HCT116 (cell line): ENCODE measurements at regions not wholly inside any gene's neighbourhood (a gene's known extent, or its start where the extent isn't known, plus 50 kb on each side); places are given as distances from the start of the nearest gene placed in this dataset.

Experiments
- ATAC-seq: fragments of 200-7000 bp; cut with Tn5 transposase; 2 replicates; pipeline ENCODE4 v1.9.1; 2020; ENCODE audit warnings: mild to moderate bottlenecking, moderate library complexity
- BruUV-seq: library from RNA; stranded (reverse); fragments of 400-500 nt; replicated peaks from 2 replicates; lab custom pipeline; 2021; lab: Mats Ljungman, UMichigan
- CTCF ChIA-PET: fragments of 300-600 bp; sonication (Branson Sonifier 250); formaldehyde crosslinking; loops from one replicate; lab custom pipeline; 2021; ENCODE audit warnings: antibody characterized with exemption; lab: Charles Lee
- POLR2A ChIA-PET: fragments of 300-600, 350-600 bp; sonication (Branson Sonifier 250); formaldehyde crosslinking; loops from one replicate; lab custom pipeline; 2021; ENCODE audit warnings: antibody characterized with exemption; lab: Charles Lee
- RAD21 ChIA-PET, 2 experiments: fragments of 300-600 bp; sonication (Branson Sonifier 250); formaldehyde crosslinking; loops; one replicate each; lab custom pipeline; 2023; ENCODE audit warnings: low total read pairs in 2 of 2; ENCODE audit not compliant: uncharacterized antibody in 2 of 2, unreplicated experiment in 2 of 2, low non-redundant PET in 1 of 2; lab: Charles Lee
- DNase-seq: peaks from one replicate; pipeline ENCODE4 v3.0.0-alpha.2; 2010; ENCODE audit warnings: low read depth, low spot score
- H2AFZ ChIP-seq: fragments of 200-600 bp; shearing (Covaris generic), sonication (generic); 2 replicates; pipeline ENCODE4 v1.6.1; 2017; ENCODE audit warnings: low read depth, mixed run types, mixed read lengths, antibody characterized with exemption, low read length; ENCODE audit not compliant: poor library complexity, severe bottlenecking
- H3K27ac ChIP-seq: 2 replicates; pipeline ENCODE4 v1.5.1; 2012; ENCODE audit warnings: low read depth, low read length
- H3K27me3 ChIP-seq: fragments of 200-600 bp; sonication (generic); 2 replicates; pipeline ENCODE4 v1.6.1; 2016; ENCODE audit warnings: mixed run types, low read length, mixed read lengths; ENCODE audit not compliant: insufficient read depth
- H3K36me3 ChIP-seq, 2 experiments: fragments of 200-500 bp in 1 of 2; fragments of 200-600 bp in 1 of 2; sonication (Bioruptor generic) in 1 of 2; sonication (generic) in 1 of 2; 2 replicates each; pipeline versions ENCODE4 v1.5.1 to v1.6.1; 2014 to 2016; ENCODE audit warnings: low read length in 2 of 2, inconsistent platforms in 1 of 2, mixed read lengths in 1 of 2, mixed run types in 1 of 2; ENCODE audit not compliant: insufficient read depth in 2 of 2, control insufficient read depth in 1 of 2
- H3K4me1 ChIP-seq, 2 experiments: fragments of 200-600 bp in 1 of 2; sonication (generic) in 1 of 2; 2 replicates each; pipeline versions ENCODE4 v1.5.1 to v1.6.1; 2012 to 2017; ENCODE audit warnings: low read length in 2 of 2, inconsistent platforms in 1 of 2, mild to moderate bottlenecking in 1 of 2, mixed read lengths in 1 of 2, mixed run types in 1 of 2, moderate library complexity in 1 of 2; ENCODE audit not compliant: insufficient read depth in 2 of 2, control insufficient read depth in 1 of 2
- H3K4me2 ChIP-seq: fragments of 200-600 bp; sonication (generic); 2 replicates; pipeline ENCODE4 v1.6.1; 2017; ENCODE audit warnings: mixed run types, low read length, mixed read lengths
- H3K4me3 ChIP-seq, 2 experiments: fragments of 200-600 bp in 1 of 2; sonication (generic) in 1 of 2; replicated peaks in 1 of 2; 2 replicates each; pipeline ENCODE4 v1.5.1; 2011 to 2016; ENCODE audit warnings: low read length in 2 of 2, control low read depth in 1 of 2, low read depth in 1 of 2, mild to moderate bottlenecking in 1 of 2, mixed read lengths in 1 of 2, mixed run types in 1 of 2
- H3K79me2 ChIP-seq: fragments of 200-600 bp; sonication (generic); 2 replicates; pipeline ENCODE4 v1.6.1; 2017; ENCODE audit warnings: mild to moderate bottlenecking, mixed run types, low read length, moderate library complexity, mixed read lengths; ENCODE audit not compliant: insufficient read depth
- H3K9ac ChIP-seq: fragments of 200-600 bp; sonication (generic); 2 replicates; pipeline ENCODE4 v1.6.1; 2016; ENCODE audit warnings: low read length, mixed read lengths
- H3K9me2 ChIP-seq: fragments of 200-600 bp; sonication (generic), shearing (Covaris generic); 2 replicates; pipeline ENCODE4 v1.6.1; 2017; ENCODE audit warnings: mixed run types, mild to moderate bottlenecking, moderate library complexity; ENCODE audit not compliant: insufficient read depth
- H3K9me3 ChIP-seq, 2 experiments: fragments of 200-500 bp in 1 of 2; fragments of 200-600 bp in 1 of 2; sonication (Bioruptor generic) in 1 of 2; sonication (generic) in 1 of 2; 2 replicates each; pipeline ENCODE4 v1.6.1; 2014 to 2017; ENCODE audit warnings: low read length in 2 of 2, mixed read lengths in 2 of 2, inconsistent platforms in 1 of 2, low read depth in 1 of 2, mild to moderate bottlenecking in 1 of 2, mixed run types in 1 of 2, moderate library complexity in 1 of 2; ENCODE audit not compliant: control insufficient read depth in 1 of 2, insufficient read depth in 1 of 2
- H4K20me1 ChIP-seq: fragments of 200-600 bp; sonication (generic), shearing (Covaris generic); 2 replicates; pipeline ENCODE4 v1.6.1; 2017; ENCODE audit warnings: mixed run types, mild to moderate bottlenecking, moderate library complexity; ENCODE audit not compliant: insufficient read depth
- CBX3 ChIP-seq: IDR thresholded peaks from 2 replicates; pipeline ENCODE4 v1.6.1; 2012; ENCODE audit warnings: low read depth
- CEBPB ChIP-seq: IDR thresholded peaks from 2 replicates; pipeline ENCODE4 v1.6.1; 2012; ENCODE audit warnings: low read depth
- EGR1 ChIP-seq: IDR thresholded peaks from 2 replicates; pipeline ENCODE4 v1.6.1; 2012; ENCODE audit warnings: low read depth
- ELF1 ChIP-seq: IDR thresholded peaks from 2 replicates; pipeline ENCODE4 v1.6.1; 2012; ENCODE audit warnings: low read depth, borderline replicate concordance
- EZH2 ChIP-seq: fragments of 200-600 bp; sonication (generic); IDR thresholded peaks from 2 replicates; pipeline ENCODE4 v1.6.1; 2017; ENCODE audit warnings: antibody characterized with exemption, mixed run types
- EZH2phosphoT487 ChIP-seq: fragments of 200-600 bp; IDR thresholded peaks from 2 replicates; pipeline ENCODE4 v1.6.1; 2018; ENCODE audit warnings: antibody characterized with exemption, borderline replicate concordance
- FOSL1 ChIP-seq: IDR thresholded peaks from 2 replicates; pipeline ENCODE4 v1.6.1; 2012; ENCODE audit warnings: low read depth
- RAD21 ChIP-seq: IDR thresholded peaks from 2 replicates; pipeline ENCODE4 v1.6.1; 2012; ENCODE audit warnings: low read depth, mild to moderate bottlenecking
- SIN3A ChIP-seq: IDR thresholded peaks from 2 replicates; pipeline ENCODE4 v1.6.1; 2012; ENCODE audit warnings: low read depth
- SP1 ChIP-seq: IDR thresholded peaks from 2 replicates; pipeline ENCODE4 v1.6.1; 2012; ENCODE audit warnings: low read depth
- SRF ChIP-seq: IDR thresholded peaks from 2 replicates; pipeline ENCODE4 v1.6.1; 2012; ENCODE audit warnings: low read depth
- YY1 ChIP-seq: IDR thresholded peaks from 2 replicates; pipeline ENCODE4 v1.6.1; 2011; ENCODE audit warnings: low read length, low read depth, moderate library complexity, mild to moderate bottlenecking; ENCODE audit not compliant: insufficient replicate concordance; ENCODE audit errors: extremely low read depth
- ZFX ChIP-seq: fragments of 450-650 bp; IDR thresholded peaks from 2 replicates; pipeline ENCODE4 v1.6.1; 2017
- ZNF274 ChIP-seq: fragments of 200-500 bp; sonication (Bioruptor generic); IDR thresholded peaks from 2 replicates; pipeline ENCODE4 v1.6.1; 2014; ENCODE audit warnings: mild to moderate bottlenecking, low read depth, low read length, inconsistent platforms
- intact Hi-C: fragments of 100-400 bp; cut with micrococcal nuclease; formaldehyde crosslinking; loops from 2 replicates; pipeline ENCODE4 v1.10.0; 2022
- TF ChIP-seq, protein P1 (sequence below): IDR thresholded peaks from 2 replicates; pipeline ENCODE4 v1.6.1; 2011; ENCODE audit warnings: mild to moderate bottlenecking, low read length, moderate library complexity; ENCODE audit not compliant: insufficient replicate concordance; ENCODE audit errors: extremely low read depth
- TF ChIP-seq, protein P2 (sequence below): IDR thresholded peaks from 2 replicates; pipeline ENCODE4 v1.6.1; 2012
- TF ChIP-seq, protein P3 (sequence below): IDR thresholded peaks from 2 replicates; pipeline ENCODE4 v1.6.1; 2012; ENCODE audit warnings: low read depth

DNA sequence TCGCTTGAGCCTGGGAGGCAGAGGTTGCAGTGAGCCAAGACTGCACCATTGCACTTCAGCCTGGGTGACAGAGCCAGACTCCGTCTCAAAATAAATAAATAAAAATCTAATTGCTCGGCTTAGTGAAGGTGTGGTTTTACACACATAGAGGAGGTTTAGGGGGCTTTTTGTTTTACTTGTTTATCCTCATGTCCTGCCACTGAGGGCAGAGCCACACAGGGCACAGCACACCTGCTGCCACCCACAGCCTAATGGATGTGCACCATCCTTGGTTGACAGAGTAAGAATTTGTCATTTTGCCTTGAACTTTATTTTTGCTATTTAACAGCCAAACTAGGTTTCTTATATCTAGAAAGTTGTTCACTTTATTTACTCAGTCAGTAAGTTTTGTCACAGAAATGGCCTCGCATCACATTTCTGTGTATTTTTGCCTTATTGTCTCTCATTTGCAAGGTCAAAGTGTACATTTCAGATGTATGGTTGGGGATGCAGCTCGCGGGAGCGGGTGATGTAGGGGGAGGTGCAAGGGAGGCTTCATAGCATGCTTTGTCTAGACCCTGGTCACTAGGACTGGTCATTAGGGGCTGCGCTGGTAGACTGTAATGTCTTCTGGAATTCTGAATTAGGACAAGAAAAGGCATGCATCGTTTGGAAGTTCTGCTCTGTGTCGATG lies 67.8 kb upstream of the NAA20 start:
- ChIA-PET RAD21 (no interaction called here), POLR2A (no interaction called here), CTCF (no interaction called here)
- no peak for TF ChIP-seq EZH2
- TF ChIP-seq FOSL1 = no peak
- no peak for TF ChIP-seq ZFX
- no peak for TF ChIP-seq CEBPB
- TF ChIP-seq, protein P1, sequence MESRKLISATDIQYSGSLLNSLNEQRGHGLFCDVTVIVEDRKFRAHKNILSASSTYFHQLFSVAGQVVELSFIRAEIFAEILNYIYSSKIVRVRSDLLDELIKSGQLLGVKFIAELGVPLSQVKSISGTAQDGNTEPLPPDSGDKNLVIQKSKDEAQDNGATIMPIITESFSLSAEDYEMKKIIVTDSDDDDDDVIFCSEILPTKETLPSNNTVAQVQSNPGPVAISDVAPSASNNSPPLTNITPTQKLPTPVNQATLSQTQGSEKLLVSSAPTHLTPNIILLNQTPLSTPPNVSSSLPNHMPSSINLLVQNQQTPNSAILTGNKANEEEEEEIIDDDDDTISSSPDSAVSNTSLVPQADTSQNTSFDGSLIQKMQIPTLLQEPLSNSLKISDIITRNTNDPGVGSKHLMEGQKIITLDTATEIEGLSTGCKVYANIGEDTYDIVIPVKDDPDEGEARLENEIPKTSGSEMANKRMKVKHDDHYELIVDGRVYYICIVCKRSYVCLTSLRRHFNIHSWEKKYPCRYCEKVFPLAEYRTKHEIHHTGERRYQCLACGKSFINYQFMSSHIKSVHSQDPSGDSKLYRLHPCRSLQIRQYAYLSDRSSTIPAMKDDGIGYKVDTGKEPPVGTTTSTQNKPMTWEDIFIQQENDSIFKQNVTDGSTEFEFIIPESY = no peak
- no peak for TF ChIP-seq ELF1
- no peak for TF ChIP-seq CBX3
- TF ChIP-seq SP1 = no peak
- TF ChIP-seq YY1 = no peak
- TF ChIP-seq, protein P2, sequence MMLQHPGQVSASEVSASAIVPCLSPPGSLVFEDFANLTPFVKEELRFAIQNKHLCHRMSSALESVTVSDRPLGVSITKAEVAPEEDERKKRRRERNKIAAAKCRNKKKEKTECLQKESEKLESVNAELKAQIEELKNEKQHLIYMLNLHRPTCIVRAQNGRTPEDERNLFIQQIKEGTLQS = no peak
- TF ChIP-seq EGR1 = no peak
- TF ChIP-seq SIN3A = no peak
- no peak for TF ChIP-seq SRF
- TF ChIP-seq EZH2phosphoT487 = no peak
- TF ChIP-seq, protein P3, sequence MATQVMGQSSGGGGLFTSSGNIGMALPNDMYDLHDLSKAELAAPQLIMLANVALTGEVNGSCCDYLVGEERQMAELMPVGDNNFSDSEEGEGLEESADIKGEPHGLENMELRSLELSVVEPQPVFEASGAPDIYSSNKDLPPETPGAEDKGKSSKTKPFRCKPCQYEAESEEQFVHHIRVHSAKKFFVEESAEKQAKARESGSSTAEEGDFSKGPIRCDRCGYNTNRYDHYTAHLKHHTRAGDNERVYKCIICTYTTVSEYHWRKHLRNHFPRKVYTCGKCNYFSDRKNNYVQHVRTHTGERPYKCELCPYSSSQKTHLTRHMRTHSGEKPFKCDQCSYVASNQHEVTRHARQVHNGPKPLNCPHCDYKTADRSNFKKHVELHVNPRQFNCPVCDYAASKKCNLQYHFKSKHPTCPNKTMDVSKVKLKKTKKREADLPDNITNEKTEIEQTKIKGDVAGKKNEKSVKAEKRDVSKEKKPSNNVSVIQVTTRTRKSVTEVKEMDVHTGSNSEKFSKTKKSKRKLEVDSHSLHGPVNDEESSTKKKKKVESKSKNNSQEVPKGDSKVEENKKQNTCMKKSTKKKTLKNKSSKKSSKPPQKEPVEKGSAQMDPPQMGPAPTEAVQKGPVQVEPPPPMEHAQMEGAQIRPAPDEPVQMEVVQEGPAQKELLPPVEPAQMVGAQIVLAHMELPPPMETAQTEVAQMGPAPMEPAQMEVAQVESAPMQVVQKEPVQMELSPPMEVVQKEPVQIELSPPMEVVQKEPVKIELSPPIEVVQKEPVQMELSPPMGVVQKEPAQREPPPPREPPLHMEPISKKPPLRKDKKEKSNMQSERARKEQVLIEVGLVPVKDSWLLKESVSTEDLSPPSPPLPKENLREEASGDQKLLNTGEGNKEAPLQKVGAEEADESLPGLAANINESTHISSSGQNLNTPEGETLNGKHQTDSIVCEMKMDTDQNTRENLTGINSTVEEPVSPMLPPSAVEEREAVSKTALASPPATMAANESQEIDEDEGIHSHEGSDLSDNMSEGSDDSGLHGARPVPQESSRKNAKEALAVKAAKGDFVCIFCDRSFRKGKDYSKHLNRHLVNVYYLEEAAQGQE = no peak
- TF ChIP-seq RAD21 = no peak
- TF ChIP-seq ZNF274 = no peak
- Histone ChIP-seq H3K4me1 (peaks cover 0 to 8% of the 10 kb centered on the region in 2 experiments; a peak in 1 of 4 replicates), H3K27me3 (no peaks in the 10 kb centered on the region), H3K9ac (no peak overlapping the region), H2AFZ (no peak overlapping the region), H3K9me3 (no peaks in the 10 kb centered on the region), H3K27ac (no peak overlapping the region), H3K9me2 (no peaks in the 10 kb centered on the region), H3K79me2 (no peaks in the 10 kb centered on the region), H3K4me3 (no peak overlapping the region), H3K36me3 (no peaks in the 10 kb centered on the region), H3K4me2 (no peak overlapping the region), H4K20me1 (no peaks in the 10 kb centered on the region)
- BruUV-seq = no TSS peak
- intact Hi-C loops = no loop called here
- no peak for DNase-seq
- ATAC-seq = no peak
